IPS-15b (cell line): ENCODE measurements at regions not wholly inside any gene's neighbourhood (a gene's known extent, or its start where the extent isn't known, plus 50 kb on each side); places are given as distances from the start of the nearest gene placed in this dataset.

ENCODE experiments used
- H3K27me3 ChIP-seq: one replicate; pipeline ENCODE4 v1.6.1; 2013; ENCODE audit warnings: low read length; ENCODE audit not compliant: control insufficient read depth, insufficient read depth
- H3K36me3 ChIP-seq: one replicate; pipeline ENCODE4 v1.6.1; 2013; ENCODE audit warnings: low read length; ENCODE audit not compliant: control insufficient read depth, insufficient read depth
- H3K4me1 ChIP-seq: one replicate; pipeline ENCODE4 v1.6.1; 2013; ENCODE audit warnings: mild to moderate bottlenecking, low read length; ENCODE audit not compliant: control insufficient read depth, insufficient read depth
- H3K4me3 ChIP-seq: one replicate; pipeline ENCODE4 v1.5.1; 2013; ENCODE audit warnings: low read depth, low read length
- H3K9ac ChIP-seq: one replicate; pipeline ENCODE4 v1.6.1; 2013; ENCODE audit warnings: low read depth, mild to moderate bottlenecking, low read length
- H3K9me3 ChIP-seq: one replicate; pipeline ENCODE4 v1.6.1; 2013; ENCODE audit warnings: mild to moderate bottlenecking, low read length; ENCODE audit not compliant: control insufficient read depth, insufficient read depth

DNA sequence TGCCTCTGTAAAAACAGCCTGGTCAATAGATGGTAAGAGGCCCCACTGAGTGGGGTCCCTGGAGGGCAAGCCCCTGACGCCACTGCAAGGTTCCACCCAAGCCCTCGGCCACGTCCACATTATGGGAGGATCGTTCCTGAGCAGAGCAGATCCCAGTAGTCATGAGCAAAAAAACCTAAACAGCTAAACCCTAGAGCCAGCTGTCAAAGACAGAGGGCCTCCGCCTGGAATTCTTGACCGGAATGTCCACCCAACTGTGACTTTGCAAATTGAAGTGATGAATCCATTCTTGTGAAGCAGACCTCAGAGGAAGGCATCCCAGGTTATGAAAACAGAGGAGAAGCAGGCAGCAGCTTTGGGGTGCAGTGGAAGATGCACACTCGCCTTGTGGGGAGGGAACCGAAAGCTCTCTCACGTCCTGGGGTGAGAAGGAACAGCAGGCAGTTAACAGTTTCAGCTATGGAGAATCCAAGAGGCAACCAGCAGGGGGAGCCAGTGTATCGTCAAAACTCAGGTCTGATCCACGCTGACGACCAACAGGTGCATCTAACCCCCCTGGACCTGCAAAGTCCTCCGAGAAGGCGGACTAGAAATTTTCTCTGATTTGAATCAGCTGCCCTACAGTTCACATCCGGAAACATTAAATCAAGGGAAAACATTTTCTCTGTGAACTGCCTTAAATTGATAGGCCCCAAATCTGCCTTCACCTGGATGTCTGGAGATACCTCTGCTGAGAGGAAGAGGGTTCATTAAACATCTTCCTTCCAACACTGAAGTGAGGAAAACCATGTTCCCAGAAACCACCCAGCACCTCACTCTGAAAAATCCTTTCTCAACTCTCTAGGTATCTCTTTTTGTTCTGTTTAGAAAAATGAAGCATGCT lies 139.1 kb upstream of the PFKP start:
- Histone ChIP-seq H3K4me1 (peaks cover 7% of the 10 kb centered on the region), H3K27me3 (no peaks in the 10 kb centered on the region), H3K9me3 (no peaks in the 10 kb centered on the region), H3K4me3 (no peak overlapping the region), H3K36me3 (no peaks in the 10 kb centered on the region), H3K9ac (no peak overlapping the region)

DNA sequence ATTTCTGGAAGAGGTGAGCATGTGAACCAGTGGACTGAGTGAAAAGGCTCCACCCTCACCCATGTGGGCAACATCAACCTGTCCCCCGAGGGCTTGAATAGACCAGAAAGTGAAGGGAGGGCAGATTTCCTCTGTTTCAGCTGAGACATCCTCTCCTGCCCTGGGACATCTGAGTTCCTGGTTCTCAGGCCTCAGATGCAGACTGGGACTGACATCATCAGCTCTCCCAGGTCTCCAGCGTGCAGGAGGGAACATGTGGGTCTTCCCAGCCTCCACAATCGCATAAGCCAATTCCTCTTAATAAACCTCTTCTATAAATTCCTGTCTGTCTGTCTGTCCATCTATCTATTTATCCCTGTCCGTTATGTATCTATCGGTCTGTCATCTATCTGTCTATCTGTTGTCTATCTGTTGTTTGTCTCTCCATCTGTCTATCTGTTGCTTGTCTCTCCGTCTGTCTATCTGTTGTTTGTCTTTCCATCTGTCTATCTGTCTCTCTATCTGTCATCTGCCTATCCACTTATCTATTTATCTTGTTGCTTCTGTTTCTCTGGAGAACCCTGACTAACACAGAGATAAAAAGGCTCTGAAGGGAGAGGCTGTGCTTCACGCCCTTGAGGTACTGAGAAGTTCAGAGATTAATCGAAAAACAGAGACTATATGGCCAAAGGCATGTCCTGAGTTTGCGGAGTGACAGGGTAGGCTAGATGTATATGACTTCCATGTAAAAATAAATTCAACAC lies 140.3 kb upstream of the PFKP start:
- Histone ChIP-seq H3K4me3 (no peak overlapping the region), H3K9ac (no peak overlapping the region), H3K27me3 (no peaks in the 10 kb centered on the region), H3K36me3 (no peaks in the 10 kb centered on the region), H3K4me1 (peaks cover 7% of the 10 kb centered on the region), H3K9me3 (no peaks in the 10 kb centered on the region)

DNA sequence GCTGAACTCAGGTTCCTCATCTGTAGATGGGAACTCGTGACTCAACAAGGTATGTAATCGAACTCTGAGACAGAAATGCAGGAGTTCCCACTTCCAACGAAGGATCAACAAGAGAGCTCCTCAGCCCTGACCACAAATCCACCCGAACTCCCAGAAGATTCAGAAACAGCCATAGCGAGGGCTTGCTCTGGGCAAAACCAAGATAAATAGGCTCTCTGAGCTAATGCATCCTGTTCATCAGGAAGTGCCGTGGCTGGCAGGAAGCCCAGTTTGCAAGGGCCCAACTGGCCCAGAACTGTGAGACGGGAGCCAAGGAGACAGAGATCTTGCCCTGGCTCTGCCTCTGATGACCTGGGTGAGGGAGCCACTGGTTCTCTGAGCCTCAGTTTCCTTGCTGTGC lies 141.7 kb upstream of the PFKP start:
- Histone ChIP-seq H3K9me3 (no peaks in the 10 kb centered on the region), H3K27me3 (no peaks in the 10 kb centered on the region), H3K4me1 (peaks cover 7% of the 10 kb centered on the region), H3K4me3 (no peak overlapping the region), H3K9ac (no peak overlapping the region), H3K36me3 (no peaks in the 10 kb centered on the region)

DNA sequence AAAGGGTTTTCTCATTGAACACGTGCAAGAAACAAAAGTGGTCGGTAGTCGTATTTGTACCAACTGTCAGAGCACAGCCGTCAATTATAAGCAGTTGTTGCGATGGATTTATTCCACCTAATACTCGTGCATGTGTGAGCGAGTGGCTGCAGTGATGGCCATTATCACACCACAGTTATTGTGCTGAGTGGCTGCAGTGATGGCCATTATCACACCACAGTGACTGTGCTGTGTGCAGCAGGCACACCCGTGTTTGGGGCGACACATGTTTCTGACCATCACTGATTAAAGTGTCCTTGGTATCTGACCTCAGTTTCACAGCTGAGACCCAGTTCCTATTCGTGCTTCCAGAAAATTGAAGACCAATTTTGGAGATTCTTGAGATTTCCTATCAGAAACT lies 142.9 kb upstream of the PFKP start:
- Histone ChIP-seq H3K27me3 (no peaks in the 10 kb centered on the region), H3K9ac (no peak overlapping the region), H3K9me3 (no peaks in the 10 kb centered on the region), H3K4me1 (peaks cover 5% of the 10 kb centered on the region), H3K4me3 (no peak overlapping the region), H3K36me3 (no peaks in the 10 kb centered on the region)

DNA sequence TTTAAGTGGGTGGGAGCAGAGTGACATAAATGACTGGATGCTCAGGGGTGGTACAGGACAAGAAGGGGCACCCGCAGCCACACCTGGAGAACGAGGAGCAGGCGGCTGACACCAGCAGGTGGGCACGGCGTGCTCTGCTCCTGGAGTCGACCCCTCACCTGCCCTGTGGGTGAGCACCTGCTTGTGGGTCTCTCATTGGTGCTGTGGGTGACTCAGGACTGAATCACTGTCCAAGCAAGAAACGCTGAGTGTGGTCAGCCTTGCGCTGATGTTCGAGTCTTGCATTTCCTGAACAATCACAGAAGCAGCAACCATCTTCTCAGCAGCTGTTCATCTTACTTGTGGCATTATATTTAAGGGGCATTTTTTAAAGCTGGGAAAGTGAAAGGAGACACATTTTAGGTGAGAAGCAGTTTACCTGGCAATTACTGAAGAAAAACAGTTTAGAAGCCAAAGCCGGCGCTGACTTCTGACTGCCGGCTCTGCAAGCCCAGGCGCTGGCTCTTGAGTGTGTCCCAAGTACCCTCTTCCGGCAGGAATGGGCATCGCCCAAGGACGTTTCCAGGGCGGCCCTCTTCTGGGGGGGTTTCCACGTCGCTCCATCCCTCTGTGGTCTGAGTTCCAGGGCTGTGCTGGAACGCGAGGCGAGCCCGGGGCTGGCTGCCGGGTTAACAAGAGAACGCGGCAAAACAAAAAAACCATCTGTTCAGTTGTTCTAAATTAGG lies 145.2 kb upstream of the PFKP start:
- no peaks in the 10 kb centered on the region for H3K36me3 ChIP-seq
- no peak overlapping the region for H3K4me3 ChIP-seq
- H3K9me3 ChIP-seq = no peaks in the 10 kb centered on the region
- H3K4me1 ChIP-seq = peaks cover 5% of the 10 kb centered on the region
- H3K27me3 ChIP-seq = no peaks in the 10 kb centered on the region
- no peak overlapping the region for H3K9ac ChIP-seq

DNA sequence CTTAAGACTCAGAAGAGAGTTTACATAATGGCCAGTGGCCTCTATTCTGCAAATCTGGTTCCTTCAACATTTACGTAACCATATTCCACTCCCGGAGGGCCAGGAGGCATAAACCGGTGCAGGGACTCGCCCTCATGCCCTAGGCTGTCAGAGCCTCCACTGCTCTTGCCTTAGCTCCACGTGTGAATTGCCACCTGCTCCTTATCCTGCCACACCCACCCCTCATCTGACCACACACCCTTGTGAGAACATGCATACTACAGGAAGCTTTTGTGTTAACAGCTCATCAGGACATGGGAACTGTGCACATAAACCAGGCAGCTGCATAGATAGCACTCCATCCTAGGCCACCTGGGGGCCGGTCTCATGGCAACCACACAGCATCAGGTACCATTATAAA lies 146.7 kb upstream of the PFKP start:
- no peak overlapping the region for H3K4me3 ChIP-seq

DNA sequence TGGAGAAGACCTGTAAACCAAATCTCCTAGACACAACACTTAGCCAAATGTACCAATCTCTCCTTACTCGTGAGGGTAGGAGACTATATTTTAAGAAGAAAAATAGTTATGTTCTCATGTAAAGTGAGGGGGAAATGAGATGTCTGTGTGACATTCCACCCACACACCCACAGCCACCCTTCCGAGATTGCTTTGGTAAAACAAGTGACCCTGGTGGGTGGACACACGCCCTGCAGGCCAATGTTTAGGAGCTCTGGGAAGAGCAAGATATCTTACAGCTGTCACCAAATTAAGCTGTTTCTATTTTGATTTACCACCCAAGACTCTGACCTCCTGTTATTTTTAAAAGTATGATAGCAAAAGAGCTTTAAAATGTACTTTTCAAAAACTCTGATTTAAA lies 147.2 kb upstream of the PFKP start:
- no peaks in the 10 kb centered on the region for H3K36me3 ChIP-seq
- peaks cover 5% of the 10 kb centered on the region for H3K4me1 ChIP-seq
- H3K9ac ChIP-seq = no peak overlapping the region
- no peak overlapping the region for H3K4me3 ChIP-seq
- H3K27me3 ChIP-seq = no peaks in the 10 kb centered on the region
- H3K9me3 ChIP-seq = no peaks in the 10 kb centered on the region

More for the DNA sequence above, 146.7 kb upstream of the PFKP start:
- Histone ChIP-seq H3K4me1 (peaks cover 5% of the 10 kb centered on the region), H3K9me3 (no peaks in the 10 kb centered on the region), H3K36me3 (no peaks in the 10 kb centered on the region), H3K9ac (no peak overlapping the region), H3K27me3 (no peaks in the 10 kb centered on the region)

DNA sequence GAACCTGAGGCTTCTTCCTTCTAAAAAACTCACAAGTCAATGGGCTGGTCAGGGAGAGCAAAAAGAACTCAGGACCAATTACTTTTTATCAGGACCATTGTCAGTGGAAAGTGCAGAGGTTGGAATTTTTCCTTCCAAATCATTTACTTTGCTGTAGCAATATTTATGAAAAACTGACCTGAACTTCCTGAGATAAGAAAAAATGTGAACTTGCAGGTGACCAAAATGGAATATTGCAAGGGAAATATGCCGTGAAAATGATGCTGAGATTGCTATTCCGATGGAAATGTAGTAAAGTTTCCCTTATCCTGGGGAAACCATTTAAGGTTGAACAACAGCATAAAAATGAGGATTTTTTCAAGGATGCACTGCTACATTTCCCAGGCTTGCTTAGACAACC lies 148.3 kb upstream of the PFKP start:
- Histone ChIP-seq H3K4me3 (no peak overlapping the region), H3K27me3 (no peaks in the 10 kb centered on the region), H3K9ac (no peak overlapping the region), H3K9me3 (no peaks in the 10 kb centered on the region), H3K36me3 (no peaks in the 10 kb centered on the region), H3K4me1 (peaks cover 5% of the 10 kb centered on the region)

DNA sequence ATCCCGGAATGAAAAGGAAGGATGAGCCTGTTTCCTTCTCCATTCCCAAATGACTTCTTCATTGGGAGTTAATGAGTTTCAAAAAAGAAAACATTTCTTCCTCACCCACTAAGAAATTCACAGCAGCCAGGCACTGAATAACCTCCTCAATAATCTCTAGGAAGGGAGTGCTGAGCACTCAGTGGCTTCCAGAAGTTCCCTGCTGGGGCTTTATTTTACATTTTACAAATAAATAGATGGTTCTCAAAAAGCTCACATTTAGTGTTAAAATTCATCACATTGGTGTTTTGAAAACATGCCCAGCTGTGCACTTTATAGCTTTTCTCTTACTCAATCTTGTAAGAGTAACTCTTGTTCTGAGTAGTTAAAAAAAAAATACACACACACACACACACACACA lies 148.9 kb upstream of the PFKP start:
- no peaks in the 10 kb centered on the region for H3K9me3 ChIP-seq
- no peaks in the 10 kb centered on the region for H3K36me3 ChIP-seq
- H3K4me1 ChIP-seq = peaks cover 5% of the 10 kb centered on the region
- no peak overlapping the region for H3K9ac ChIP-seq
- H3K27me3 ChIP-seq = no peaks in the 10 kb centered on the region
- no peak overlapping the region for H3K4me3 ChIP-seq

DNA sequence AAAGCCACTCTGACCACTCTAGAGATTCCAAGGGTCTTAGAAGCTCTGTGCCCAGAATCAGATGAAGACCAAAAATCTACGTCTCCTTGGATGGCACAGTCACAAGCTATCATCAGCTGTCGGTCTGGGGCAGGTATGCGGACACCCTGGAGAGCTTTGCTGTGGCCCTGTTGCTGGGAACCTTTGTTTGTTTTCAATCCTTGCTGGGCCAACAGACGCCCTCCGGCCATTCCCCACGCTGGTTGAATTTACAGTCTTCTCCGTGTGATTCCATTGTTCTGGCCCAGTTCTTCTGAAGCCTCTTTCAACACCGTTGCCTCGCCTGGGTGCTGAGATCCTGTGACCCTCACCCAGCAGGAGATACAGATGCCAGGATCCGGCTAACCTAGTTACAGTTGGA lies 149.4 kb upstream of the PFKP start:
- no peaks in the 10 kb centered on the region for H3K27me3 ChIP-seq
- no peaks in the 10 kb centered on the region for H3K36me3 ChIP-seq
- peaks cover 5% of the 10 kb centered on the region for H3K4me1 ChIP-seq
- H3K9me3 ChIP-seq = no peaks in the 10 kb centered on the region
- H3K9ac ChIP-seq = no peak overlapping the region
- no peak overlapping the region for H3K4me3 ChIP-seq

DNA sequence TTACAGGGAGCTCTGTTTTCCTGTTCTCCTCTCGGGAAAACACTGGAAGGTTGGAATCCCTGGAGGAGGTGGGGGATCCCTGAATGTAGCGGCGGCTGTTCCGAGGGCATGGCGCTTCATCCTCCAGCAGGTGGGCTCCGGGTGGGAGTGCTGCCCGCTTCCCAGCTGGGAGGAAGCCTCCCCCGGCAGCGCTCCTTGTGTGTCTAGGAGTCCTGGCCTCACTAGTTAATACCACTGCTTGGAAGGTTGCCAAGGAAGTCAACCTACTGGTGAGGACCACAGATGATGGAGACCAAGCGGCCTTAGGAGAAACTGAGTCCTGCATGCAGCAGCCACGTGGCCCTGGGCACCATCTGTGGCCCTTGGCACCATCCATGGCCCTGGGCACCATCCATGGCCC lies 151.9 kb upstream of the PFKP start:
- no peaks in the 10 kb centered on the region for H3K36me3 ChIP-seq
- H3K27me3 ChIP-seq = no peaks in the 10 kb centered on the region
- no peaks in the 10 kb centered on the region for H3K9me3 ChIP-seq
- H3K9ac ChIP-seq = no peak overlapping the region
- peaks cover 5% of the 10 kb centered on the region for H3K4me1 ChIP-seq
- H3K4me3 ChIP-seq = no peak overlapping the region
